VCaP (cell line): ENCODE measurements at regions not wholly inside any gene's neighbourhood (a gene's known extent, or its start where the extent isn't known, plus 50 kb on each side); places are given as distances from the start of the nearest gene placed in this dataset.

ENCODE experiments used
- H3K27ac ChIP-seq: fragments of 450-650 bp; 2 replicates; pipeline ENCODE4 v1.5.1; 2017
- TF ChIP-seq, protein P1 (sequence below): fragments of 450-650 bp; conservative IDR thresholded peaks from 2 replicates; pipeline ENCODE4 v1.5.1; 2017; ENCODE audit warnings: mild to moderate bottlenecking, moderate library complexity

DNA sequence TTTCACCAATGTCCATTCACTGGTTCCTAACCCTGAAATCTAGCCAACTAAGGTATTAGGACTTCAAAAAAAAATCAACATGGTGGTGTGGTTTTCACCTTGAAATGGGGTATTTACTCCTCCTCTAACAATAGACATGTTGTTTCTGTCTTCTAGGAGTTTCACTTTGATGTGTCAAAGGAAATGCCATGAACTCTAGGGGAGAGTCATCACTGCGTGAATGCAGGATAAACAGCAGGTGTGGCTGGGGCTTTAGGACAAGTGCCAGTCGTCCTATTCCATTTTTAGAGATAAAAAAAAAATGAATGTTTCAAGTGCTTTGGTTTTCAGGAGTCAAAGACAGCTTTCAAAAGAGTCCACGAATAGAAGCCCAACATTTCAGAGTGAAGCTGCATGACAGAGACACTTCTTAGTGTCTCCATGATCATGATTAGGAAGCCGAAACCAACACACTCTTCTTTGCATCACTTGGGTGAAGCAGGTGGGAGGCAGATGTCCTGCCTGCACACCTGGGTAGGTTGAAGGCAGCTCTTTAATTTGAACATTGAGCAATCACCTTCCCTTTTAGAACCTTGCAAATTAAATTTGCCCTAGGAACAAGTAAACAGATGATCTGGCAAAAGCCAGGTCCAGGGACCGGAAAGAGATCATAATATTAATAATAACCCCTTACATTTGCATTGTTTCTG is 328.5 kb upstream of the PRDM1 start:
- H3K27ac ChIP-seq = no peak overlapping the region

DNA sequence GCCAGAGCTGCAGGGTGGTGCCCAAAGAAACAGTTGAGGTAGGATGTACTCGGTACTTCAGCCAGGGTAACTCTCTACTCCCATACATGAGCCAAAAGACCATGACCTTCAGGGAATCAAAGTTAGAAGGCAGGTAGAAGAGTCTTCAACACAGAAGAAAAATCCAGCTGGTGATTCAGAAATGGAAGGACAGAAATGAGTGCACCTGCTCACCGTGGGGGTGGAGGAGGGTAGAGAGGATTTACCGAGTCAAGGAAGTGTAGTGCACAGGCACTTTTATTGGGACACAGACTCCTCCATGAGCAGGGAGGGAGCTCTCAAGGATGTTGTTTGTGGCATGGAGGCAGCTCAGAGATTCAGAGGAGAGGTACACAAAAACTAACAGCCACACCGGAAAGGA is 330.3 kb upstream of the PRDM1 start:
- H3K27ac ChIP-seq = no peak overlapping the region
- TF ChIP-seq, protein P1, sequence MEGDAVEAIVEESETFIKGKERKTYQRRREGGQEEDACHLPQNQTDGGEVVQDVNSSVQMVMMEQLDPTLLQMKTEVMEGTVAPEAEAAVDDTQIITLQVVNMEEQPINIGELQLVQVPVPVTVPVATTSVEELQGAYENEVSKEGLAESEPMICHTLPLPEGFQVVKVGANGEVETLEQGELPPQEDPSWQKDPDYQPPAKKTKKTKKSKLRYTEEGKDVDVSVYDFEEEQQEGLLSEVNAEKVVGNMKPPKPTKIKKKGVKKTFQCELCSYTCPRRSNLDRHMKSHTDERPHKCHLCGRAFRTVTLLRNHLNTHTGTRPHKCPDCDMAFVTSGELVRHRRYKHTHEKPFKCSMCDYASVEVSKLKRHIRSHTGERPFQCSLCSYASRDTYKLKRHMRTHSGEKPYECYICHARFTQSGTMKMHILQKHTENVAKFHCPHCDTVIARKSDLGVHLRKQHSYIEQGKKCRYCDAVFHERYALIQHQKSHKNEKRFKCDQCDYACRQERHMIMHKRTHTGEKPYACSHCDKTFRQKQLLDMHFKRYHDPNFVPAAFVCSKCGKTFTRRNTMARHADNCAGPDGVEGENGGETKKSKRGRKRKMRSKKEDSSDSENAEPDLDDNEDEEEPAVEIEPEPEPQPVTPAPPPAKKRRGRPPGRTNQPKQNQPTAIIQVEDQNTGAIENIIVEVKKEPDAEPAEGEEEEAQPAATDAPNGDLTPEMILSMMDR = no peak

More for the DNA sequence above, 328.5 kb upstream of the PRDM1 start:
- TF ChIP-seq, protein P1 = no peak

DNA sequence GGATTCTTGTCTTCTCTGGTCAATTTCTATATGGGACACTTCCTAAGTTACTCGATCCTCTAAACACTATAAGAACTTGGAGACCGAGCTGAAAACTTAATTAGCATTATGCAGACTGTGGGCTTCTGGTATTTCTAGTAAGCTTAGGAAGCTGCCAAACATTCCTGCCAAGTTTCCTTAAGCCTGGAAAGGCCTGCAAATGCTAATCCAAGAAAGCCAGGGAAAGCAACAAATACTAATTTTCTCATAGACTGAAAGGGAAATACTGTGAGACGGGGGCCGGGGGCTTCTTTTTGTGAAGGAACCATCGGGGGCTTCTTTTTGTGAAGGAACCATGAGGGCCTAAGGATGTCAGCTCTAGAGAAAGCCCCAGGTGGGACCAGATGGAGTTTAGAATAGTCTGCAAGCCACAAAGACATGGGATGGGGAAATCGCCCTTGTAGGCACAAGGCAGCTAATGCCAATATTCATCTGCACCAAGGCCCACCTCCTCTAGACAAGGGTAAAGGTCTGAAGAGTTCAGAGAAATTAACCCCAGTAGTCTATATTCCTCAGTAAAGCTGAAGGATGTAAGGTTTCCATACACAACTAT is 332.4 kb upstream of the PRDM1 start:
- TF ChIP-seq, protein P1 = no peak
- no peak overlapping the region for H3K27ac ChIP-seq

DNA sequence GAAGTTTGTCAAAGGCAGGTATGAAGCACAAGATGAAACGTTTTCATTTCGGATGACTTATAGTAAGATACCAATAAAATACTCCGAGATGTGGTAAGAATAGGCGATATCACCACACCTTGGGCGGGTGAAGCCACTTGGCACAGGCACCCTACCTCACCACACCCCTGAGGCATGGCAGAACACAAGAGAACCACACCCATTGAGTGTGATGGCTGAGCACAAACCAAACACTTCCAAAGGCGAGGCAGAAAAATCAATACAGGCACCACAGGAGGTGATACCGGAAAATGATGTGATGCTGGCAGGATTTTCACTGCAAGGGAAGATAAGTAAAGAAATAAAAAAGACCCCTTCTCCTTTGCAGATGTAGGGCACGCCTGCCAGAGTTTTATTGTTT is 332.9 kb upstream of the PRDM1 start:
- H3K27ac ChIP-seq = no peak overlapping the region
- TF ChIP-seq, protein P1 = no peak

DNA sequence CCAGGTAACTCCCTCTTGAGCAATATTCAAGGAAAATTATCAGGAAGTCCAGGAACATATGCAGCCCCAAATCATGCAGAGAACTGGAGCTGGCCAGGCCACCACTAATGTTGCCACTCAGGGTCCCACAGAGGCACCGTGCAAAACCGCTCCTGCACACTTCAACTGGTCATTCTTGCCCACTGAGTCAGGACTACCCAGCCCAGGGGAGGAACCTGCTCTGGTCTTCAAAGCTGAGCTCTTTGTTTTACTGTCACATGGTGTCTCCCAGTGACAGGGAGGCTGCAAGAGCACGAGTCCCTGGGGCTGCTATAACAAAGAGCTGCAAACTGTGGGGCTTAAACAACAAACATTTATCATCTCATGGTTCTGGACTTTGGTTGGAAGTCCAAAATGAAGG is 336.0 kb upstream of the PRDM1 start:
- TF ChIP-seq, protein P1 = no peak
- H3K27ac ChIP-seq = no peak overlapping the region

DNA sequence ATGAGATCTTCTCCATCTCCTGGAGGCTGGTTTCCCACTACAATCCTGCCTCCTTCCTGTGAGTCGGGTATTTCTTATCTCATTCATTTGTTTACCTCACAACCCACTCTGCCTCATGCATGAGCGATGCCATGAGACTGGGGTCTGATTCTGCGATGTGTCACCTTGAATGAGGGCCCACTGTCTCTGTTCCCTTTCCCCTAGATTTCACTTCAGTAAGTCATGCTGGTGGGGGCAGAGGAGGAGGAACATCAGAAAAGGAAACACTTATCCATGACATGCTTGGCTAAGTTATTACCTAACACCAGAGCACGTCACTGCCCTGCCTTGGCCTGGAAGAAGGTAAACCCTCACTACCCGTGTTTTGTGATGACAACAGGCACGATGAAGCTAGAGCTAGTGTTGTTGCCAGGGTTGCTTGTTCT is 337.4 kb upstream of the PRDM1 start:
- TF ChIP-seq, protein P1 = no peak
- H3K27ac ChIP-seq = no peak overlapping the region

DNA sequence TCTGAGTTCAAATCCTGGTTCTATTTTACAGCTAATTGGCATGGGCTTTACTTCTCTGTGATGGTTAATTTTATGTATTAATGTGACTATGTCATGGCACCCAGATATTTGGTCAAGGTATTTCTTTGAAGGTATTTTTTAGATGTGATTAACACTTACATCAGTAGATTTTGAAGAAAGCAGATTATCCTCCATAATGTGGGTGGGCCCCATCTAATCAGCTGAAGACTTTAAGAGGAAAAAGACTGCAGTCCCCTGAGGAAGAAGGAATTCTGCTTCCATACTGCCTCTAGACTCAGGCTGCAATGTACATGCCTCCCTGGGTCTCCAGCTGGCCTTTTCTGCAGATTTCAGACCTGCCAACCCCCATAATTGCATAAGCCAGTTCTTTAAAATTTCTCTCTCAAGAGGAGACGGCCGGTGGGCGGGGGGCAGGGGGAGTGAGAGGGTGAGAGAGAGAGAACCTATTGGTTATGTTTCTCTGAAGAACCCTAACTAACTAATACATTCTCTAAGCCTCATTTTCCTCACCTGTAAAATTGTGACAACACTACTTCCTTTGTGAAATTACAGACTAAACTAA is 338.2 kb upstream of the PRDM1 start:
- TF ChIP-seq, protein P1 = no peak
- H3K27ac ChIP-seq = no peak overlapping the region
